Fibroblast of lung (primary cell): ENCODE measurements at regions not wholly inside any gene's neighbourhood (a gene's known extent, or its start where the extent isn't known, plus 50 kb on each side); places are given as distances from the start of the nearest gene placed in this dataset.
A peak's percentile ranks its signal among the peaks of the same experiment; 100 is the strongest.

Experiments
- DNase-seq, 2 donors: peaks; one replicate each; pipeline versions ENCODE4 v3.0.0 to v3.0.0-alpha.2; 2010; ENCODE audit warnings: low read depth in 2 of 2
- H2AFZ ChIP-seq: 2 replicates; pipeline ENCODE4 v1.5.1; 2012; ENCODE audit warnings: low read length, control low read depth, inconsistent platforms
- H3K27ac ChIP-seq: 2 replicates; pipeline ENCODE4 v1.5.1; 2011; ENCODE audit warnings: low read length, control low read depth; ENCODE audit not compliant: insufficient read depth
- H3K27me3 ChIP-seq: 2 replicates; pipeline ENCODE4 v1.5.1; 2011; ENCODE audit warnings: mild to moderate bottlenecking, low read length; ENCODE audit not compliant: control insufficient read depth, insufficient read depth
- H3K36me3 ChIP-seq: 2 replicates; pipeline ENCODE4 v1.5.1; 2011; ENCODE audit warnings: low read length; ENCODE audit not compliant: control insufficient read depth, insufficient read depth
- H3K4me1 ChIP-seq: 2 replicates; pipeline ENCODE4 v1.5.1; 2011; ENCODE audit warnings: low read length; ENCODE audit not compliant: control insufficient read depth, insufficient read depth; ENCODE audit errors: extremely low read depth
- H3K4me2 ChIP-seq: 2 replicates; pipeline ENCODE4 v1.5.1; 2011; ENCODE audit warnings: low read length, control low read depth; ENCODE audit not compliant: insufficient read depth; ENCODE audit errors: extremely low read depth
- H3K4me3 ChIP-seq, 4 experiments: fragments of 200-600 bp in 1 of 4; sonication (generic) in 1 of 4; replicated peaks in 1 of 4; 2 replicates each; pipeline ENCODE4 v1.5.1; 2011 to 2016; ENCODE audit warnings: low read length in 4 of 4, low read depth in 3 of 4, mild to moderate bottlenecking in 3 of 4, control low read depth in 2 of 4, inconsistent platforms in 1 of 4, mixed read lengths in 1 of 4; ENCODE audit not compliant: insufficient read depth in 1 of 4; ENCODE audit errors: control extremely low read depth in 1 of 4
- H3K79me2 ChIP-seq: 2 replicates; pipeline ENCODE4 v1.5.1; 2012; ENCODE audit warnings: mild to moderate bottlenecking, low read length, inconsistent platforms; ENCODE audit not compliant: control insufficient read depth, insufficient read depth
- H3K9ac ChIP-seq: 2 replicates; pipeline ENCODE4 v1.5.1; 2011; ENCODE audit warnings: mild to moderate bottlenecking, low read length, control low read depth; ENCODE audit not compliant: insufficient read depth
- H3K9me3 ChIP-seq: 2 replicates; pipeline ENCODE4 v1.5.1; 2012; ENCODE audit warnings: low read depth, low read length; ENCODE audit not compliant: control insufficient read depth, insufficient read depth
- H4K20me1 ChIP-seq: 2 replicates; pipeline ENCODE4 v1.5.1; 2011; ENCODE audit warnings: low read length; ENCODE audit not compliant: control insufficient read depth, insufficient read depth; ENCODE audit errors: extremely low read depth
- EZH2 ChIP-seq: IDR thresholded peaks from 2 replicates; pipeline ENCODE4 v1.5.1; 2012; ENCODE audit warnings: low read length, control low read depth, mild to moderate bottlenecking; ENCODE audit errors: missing control alignments
- TF ChIP-seq, protein P1 (sequence below), 2 donors: IDR thresholded peaks in 1 of 2; conservative IDR thresholded peaks in 1 of 2; 1 replicate in 1 of 2; 2 replicates in 1 of 2; pipeline ENCODE4 v1.5.1; 2011 to 2012; ENCODE audit warnings: low read length in 2 of 2, control low read depth in 1 of 2, inconsistent platforms in 1 of 2, low read depth in 1 of 2, mild to moderate bottlenecking in 1 of 2

- Histone ChIP-seq H3K36me3 (no peaks in the 10 kb centered on the region), H2AFZ (no peak overlapping the region), H3K9me3 (no peaks in the 10 kb centered on the region), H3K27ac (no peak overlapping the region), H3K9ac (no peak overlapping the region), H4K20me1 (no peaks in the 10 kb centered on the region), H3K4me2 (no peak overlapping the region), H3K79me2 (no peaks in the 10 kb centered on the region), H3K4me3 (no peak overlapping the region), H3K27me3 (peaks cover 9% of the 10 kb centered on the region), H3K4me1 (no peaks in the 10 kb centered on the region)
- TF ChIP-seq, protein P1, sequence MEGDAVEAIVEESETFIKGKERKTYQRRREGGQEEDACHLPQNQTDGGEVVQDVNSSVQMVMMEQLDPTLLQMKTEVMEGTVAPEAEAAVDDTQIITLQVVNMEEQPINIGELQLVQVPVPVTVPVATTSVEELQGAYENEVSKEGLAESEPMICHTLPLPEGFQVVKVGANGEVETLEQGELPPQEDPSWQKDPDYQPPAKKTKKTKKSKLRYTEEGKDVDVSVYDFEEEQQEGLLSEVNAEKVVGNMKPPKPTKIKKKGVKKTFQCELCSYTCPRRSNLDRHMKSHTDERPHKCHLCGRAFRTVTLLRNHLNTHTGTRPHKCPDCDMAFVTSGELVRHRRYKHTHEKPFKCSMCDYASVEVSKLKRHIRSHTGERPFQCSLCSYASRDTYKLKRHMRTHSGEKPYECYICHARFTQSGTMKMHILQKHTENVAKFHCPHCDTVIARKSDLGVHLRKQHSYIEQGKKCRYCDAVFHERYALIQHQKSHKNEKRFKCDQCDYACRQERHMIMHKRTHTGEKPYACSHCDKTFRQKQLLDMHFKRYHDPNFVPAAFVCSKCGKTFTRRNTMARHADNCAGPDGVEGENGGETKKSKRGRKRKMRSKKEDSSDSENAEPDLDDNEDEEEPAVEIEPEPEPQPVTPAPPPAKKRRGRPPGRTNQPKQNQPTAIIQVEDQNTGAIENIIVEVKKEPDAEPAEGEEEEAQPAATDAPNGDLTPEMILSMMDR (conservative IDR thresholded peaks at IDR 0.05 in 1 of 2, IDR thresholded peaks at IDR 0.05 in 1 of 2; ENCODE audit: low read depth in 1 of 2, low read length in 2 of 2) = no peak
- TF ChIP-seq EZH2 = no peak
- no peak for DNase-seq
Observed at GRCh38 chr14:90458536-90458935, 61.7 kb downstream of the CALM1 start.

- DNase-seq = peak in 1 of 2 donors; percentile 44
- no peaks in the 10 kb centered on the region for H3K36me3 ChIP-seq
Observed at GRCh38 chr14:90460136-90460535, 63.3 kb downstream of the CALM1 start.

GRCh38 chr14:90461425-90461824 is 64.6 kb downstream of the CALM1 start:
- no peaks in the 10 kb centered on the region for H3K79me2 ChIP-seq
- no peak overlapping the region for H2AFZ ChIP-seq
- DNase-seq = no peak
- no peak overlapping the region for H3K9ac ChIP-seq
- H3K27ac ChIP-seq = no peak overlapping the region
- peaks cover 7% of the 10 kb centered on the region for H3K27me3 ChIP-seq
- no peaks in the 10 kb centered on the region for H4K20me1 ChIP-seq
- no peaks in the 10 kb centered on the region for H3K4me1 ChIP-seq
- TF ChIP-seq, protein P1 (conservative IDR thresholded peaks at IDR 0.05 in 1 of 2, IDR thresholded peaks at IDR 0.05 in 1 of 2; ENCODE audit: low read depth in 1 of 2, low read length in 2 of 2) = no peak
- no peak for TF ChIP-seq EZH2
- H3K9me3 ChIP-seq = no peaks in the 10 kb centered on the region
- no peaks in the 10 kb centered on the region for H3K36me3 ChIP-seq
- no peak overlapping the region for H3K4me2 ChIP-seq
- H3K4me3 ChIP-seq = no peak overlapping the region

More at GRCh38 chr14:90460136-90460535, 63.3 kb downstream of the CALM1 start:
- no peak overlapping the region for H2AFZ ChIP-seq
- peaks cover 13% of the 10 kb centered on the region for H3K27me3 ChIP-seq
- H3K4me3 ChIP-seq = no peak overlapping the region
- no peaks in the 10 kb centered on the region for H4K20me1 ChIP-seq
- H3K27ac ChIP-seq = no peak overlapping the region
- H3K4me1 ChIP-seq = no peaks in the 10 kb centered on the region
- TF ChIP-seq EZH2 = no peak
- TF ChIP-seq, protein P1 (conservative IDR thresholded peaks at IDR 0.05 in 1 of 2, IDR thresholded peaks at IDR 0.05 in 1 of 2; ENCODE audit: low read depth in 1 of 2, low read length in 2 of 2) = no peak
- no peak overlapping the region for H3K9ac ChIP-seq
- no peak overlapping the region for H3K4me2 ChIP-seq
- H3K9me3 ChIP-seq = no peaks in the 10 kb centered on the region
- H3K79me2 ChIP-seq = no peaks in the 10 kb centered on the region
